B cell (primary cell): ENCODE measurements at regions not wholly inside any gene's neighbourhood (a gene's known extent, or its start where the extent isn't known, plus 50 kb on each side); places are given as distances from the start of the nearest gene placed in this dataset.
"Not testable (repeated sequence)": the region's sequence is repeated elsewhere in the genome, so short reads cannot be mapped to it uniquely, and the experiment has no call there.

Experiments used
- CTCF ChIP-seq: fragments of 200-600 bp; IDR thresholded peaks from one replicate; pipeline ENCODE4 v1.8.0; 2022; ENCODE audit warnings: antibody characterized with exemption, mild to moderate bottlenecking
- EZH2 ChIP-seq: IDR thresholded peaks from 2 replicates; pipeline ENCODE4 v1.6.1; 2012; ENCODE audit warnings: borderline replicate concordance, low read depth, mild to moderate bottlenecking, moderate library complexity, low read length; ENCODE audit not compliant: insufficient read depth, poor library complexity, severe bottlenecking

DNA sequence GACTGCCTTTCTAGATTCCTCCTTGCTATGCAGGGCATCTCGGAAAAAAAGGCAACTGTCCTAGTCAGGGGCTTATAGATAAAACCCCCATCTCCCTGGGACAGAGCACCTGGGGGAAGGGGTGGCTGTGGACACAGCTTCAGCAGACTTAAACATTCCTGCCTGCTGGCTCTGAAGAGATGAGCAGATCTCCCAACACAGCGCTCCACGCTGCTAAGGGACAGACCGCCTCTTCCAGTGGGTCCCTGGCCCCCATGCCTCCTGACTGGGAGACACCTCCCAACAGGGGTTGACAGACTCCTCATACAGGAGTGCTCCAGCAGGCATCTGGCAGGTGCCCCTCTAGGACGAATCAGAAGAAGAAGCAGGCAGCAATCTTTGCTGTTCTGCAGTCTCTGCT lies 87.9 kb upstream of the GOLGA6L6 start:
- TF ChIP-seq CTCF, EZH2: not testable (repeated sequence)
